ENCODE measurements at regions not wholly inside any gene's neighbourhood (a gene's known extent, or its start where the extent isn't known, plus 50 kb on each side); places are given as distances from the start of the nearest gene placed in this dataset.

- no peaks in the 10 kb centered on the region for H3K9me3 ChIP-seq (ENCODE audit: low read length)
- no peaks in the 10 kb centered on the region for H3K36me3 ChIP-seq (ENCODE audit: insufficient read depth, low read length)
- no peak overlapping the region for H3K4me3 ChIP-seq (ENCODE audit: low read length)
- H2AFZ ChIP-seq (ENCODE audit: low read depth, low read length), result no peak overlapping the region
- H3K27me3 ChIP-seq (ENCODE audit: insufficient read depth, low read length), result no peaks in the 10 kb centered on the region
- peaks cover 23% of the 10 kb centered on the region for H3K4me1 ChIP-seq (ENCODE audit: insufficient read depth, low read length)
Observed at GRCh38 chr16:51759329-51759728, 608.3 kb upstream of the SALL1 start.

GRCh38 chr16:51757921-51758479 lies 606.9 kb upstream of the SALL1 start:
- Histone ChIP-seq H3K4me3 (ENCODE audit: low read length) (no peak overlapping the region), H3K9me3 (ENCODE audit: low read length) (no peaks in the 10 kb centered on the region), H3K27me3 (ENCODE audit: insufficient read depth, low read length) (no peaks in the 10 kb centered on the region), H3K36me3 (ENCODE audit: insufficient read depth, low read length) (no peaks in the 10 kb centered on the region), H3K4me1 (ENCODE audit: insufficient read depth, low read length) (peaks cover 23% of the 10 kb centered on the region), H2AFZ (ENCODE audit: low read depth, low read length) (no peak overlapping the region)

- no peaks in the 10 kb centered on the region for H3K27me3 ChIP-seq (ENCODE audit: insufficient read depth, low read length)
- H3K9me3 ChIP-seq (ENCODE audit: low read length), result no peaks in the 10 kb centered on the region
- no peak overlapping the region for H2AFZ ChIP-seq (ENCODE audit: low read depth, low read length)
- no peaks in the 10 kb centered on the region for H3K36me3 ChIP-seq (ENCODE audit: insufficient read depth, low read length)
- H3K4me3 ChIP-seq (ENCODE audit: low read length), result no peak overlapping the region
- H3K4me1 ChIP-seq (ENCODE audit: insufficient read depth, low read length), result peaks cover 19% of the 10 kb centered on the region
Observed at GRCh38 chr16:51757505-51757904, 606.4 kb upstream of the SALL1 start.

GRCh38 chr16:51757124-51757470 lies 606.0 kb upstream of the SALL1 start:
- Histone ChIP-seq H3K36me3 (ENCODE audit: insufficient read depth, low read length) (no peaks in the 10 kb centered on the region), H3K27me3 (ENCODE audit: insufficient read depth, low read length) (no peaks in the 10 kb centered on the region), H3K4me1 (ENCODE audit: insufficient read depth, low read length) (peaks cover 16% of the 10 kb centered on the region), H3K9me3 (ENCODE audit: low read length) (no peaks in the 10 kb centered on the region), H3K4me3 (ENCODE audit: low read length) (no peak overlapping the region), H2AFZ (ENCODE audit: low read depth, low read length) (no peak overlapping the region)

- Histone ChIP-seq H3K4me3 (ENCODE audit: low read length) (no peak overlapping the region), H3K36me3 (ENCODE audit: insufficient read depth, low read length) (no peaks in the 10 kb centered on the region), H3K27me3 (ENCODE audit: insufficient read depth, low read length) (no peaks in the 10 kb centered on the region), H2AFZ (ENCODE audit: low read depth, low read length) (no peak overlapping the region), H3K4me1 (ENCODE audit: insufficient read depth, low read length) (peaks cover 16% of the 10 kb centered on the region), H3K9me3 (ENCODE audit: low read length) (no peaks in the 10 kb centered on the region)
Observed at GRCh38 chr16:51756447-51757123, 605.5 kb upstream of the SALL1 start.

GRCh38 chr16:51755577-51756355 lies 604.7 kb upstream of the SALL1 start:
- no peaks in the 10 kb centered on the region for H3K9me3 ChIP-seq (ENCODE audit: low read length)
- peaks cover 19% of the 10 kb centered on the region for H3K4me1 ChIP-seq (ENCODE audit: insufficient read depth, low read length)
- H3K4me3 ChIP-seq (ENCODE audit: low read length), result no peak overlapping the region
- H3K36me3 ChIP-seq (ENCODE audit: insufficient read depth, low read length), result no peaks in the 10 kb centered on the region
- no peaks in the 10 kb centered on the region for H3K27me3 ChIP-seq (ENCODE audit: insufficient read depth, low read length)
- no peak overlapping the region for H2AFZ ChIP-seq (ENCODE audit: low read depth, low read length)

- H3K4me1 ChIP-seq (ENCODE audit: insufficient read depth, low read length), result peaks cover 16% of the 10 kb centered on the region
Observed at GRCh38 chr16:51755039-51755501, 604.0 kb upstream of the SALL1 start.

GRCh38 chr16:51753467-51754127 lies 602.5 kb upstream of the SALL1 start:
- Histone ChIP-seq H3K36me3 (ENCODE audit: insufficient read depth, low read length) (no peaks in the 10 kb centered on the region), H3K27me3 (ENCODE audit: insufficient read depth, low read length) (no peaks in the 10 kb centered on the region), H2AFZ (ENCODE audit: low read depth, low read length) (peak overlapping the region; percentile 49), H3K4me3 (ENCODE audit: low read length) (no peak overlapping the region), H3K9me3 (ENCODE audit: low read length) (no peaks in the 10 kb centered on the region), H3K4me1 (ENCODE audit: insufficient read depth, low read length) (peaks cover 10% of the 10 kb centered on the region)

More at GRCh38 chr16:51755039-51755501, 604.0 kb upstream of the SALL1 start:
- Histone ChIP-seq H3K27me3 (ENCODE audit: insufficient read depth, low read length) (no peaks in the 10 kb centered on the region), H3K9me3 (ENCODE audit: low read length) (no peaks in the 10 kb centered on the region), H3K36me3 (ENCODE audit: insufficient read depth, low read length) (no peaks in the 10 kb centered on the region), H3K4me3 (ENCODE audit: low read length) (no peak overlapping the region), H2AFZ (ENCODE audit: low read depth, low read length) (no peak overlapping the region)

GRCh38 chr16:51752438-51752995 lies 601.4 kb upstream of the SALL1 start:
- Histone ChIP-seq H3K4me3 (ENCODE audit: low read length) (no peak overlapping the region), H3K4me1 (ENCODE audit: insufficient read depth, low read length) (peaks cover 10% of the 10 kb centered on the region), H2AFZ (ENCODE audit: low read depth, low read length) (no peak overlapping the region), H3K36me3 (ENCODE audit: insufficient read depth, low read length) (no peaks in the 10 kb centered on the region), H3K9me3 (ENCODE audit: low read length) (no peaks in the 10 kb centered on the region), H3K27me3 (ENCODE audit: insufficient read depth, low read length) (no peaks in the 10 kb centered on the region)

- Histone ChIP-seq H2AFZ (ENCODE audit: low read depth, low read length) (no peak overlapping the region), H3K4me1 (ENCODE audit: insufficient read depth, low read length) (peaks cover 3% of the 10 kb centered on the region), H3K9me3 (ENCODE audit: low read length) (no peaks in the 10 kb centered on the region), H3K4me3 (ENCODE audit: low read length) (no peak overlapping the region), H3K27me3 (ENCODE audit: insufficient read depth, low read length) (no peaks in the 10 kb centered on the region), H3K36me3 (ENCODE audit: insufficient read depth, low read length) (no peaks in the 10 kb centered on the region)
Observed at GRCh38 chr16:51747329-51747728, 596.3 kb upstream of the SALL1 start.

- H3K4me3 ChIP-seq (ENCODE audit: low read length), result no peak overlapping the region
- H2AFZ ChIP-seq (ENCODE audit: low read depth, low read length), result no peak overlapping the region
- no peaks in the 10 kb centered on the region for H3K4me1 ChIP-seq (ENCODE audit: insufficient read depth, low read length)
- no peaks in the 10 kb centered on the region for H3K36me3 ChIP-seq (ENCODE audit: insufficient read depth, low read length)
- no peaks in the 10 kb centered on the region for H3K9me3 ChIP-seq (ENCODE audit: low read length)
- H3K27me3 ChIP-seq (ENCODE audit: insufficient read depth, low read length), result no peaks in the 10 kb centered on the region
Observed at GRCh38 chr16:51734220-51734619, 583.1 kb upstream of the SALL1 start.

- no peak overlapping the region for H2AFZ ChIP-seq (ENCODE audit: low read depth, low read length)
- H3K4me1 ChIP-seq (ENCODE audit: insufficient read depth, low read length), result no peaks in the 10 kb centered on the region
- no peaks in the 10 kb centered on the region for H3K36me3 ChIP-seq (ENCODE audit: insufficient read depth, low read length)
- H3K4me3 ChIP-seq (ENCODE audit: low read length), result no peak overlapping the region
- no peaks in the 10 kb centered on the region for H3K27me3 ChIP-seq (ENCODE audit: insufficient read depth, low read length)
- H3K9me3 ChIP-seq (ENCODE audit: low read length), result no peaks in the 10 kb centered on the region
Observed at GRCh38 chr16:51733181-51733580, 582.1 kb upstream of the SALL1 start.

- no peaks in the 10 kb centered on the region for H3K27me3 ChIP-seq (ENCODE audit: insufficient read depth, low read length)
Observed at GRCh38 chr16:51731160-51731559, 580.1 kb upstream of the SALL1 start.

More at GRCh38 chr16:51731160-51731559, 580.1 kb upstream of the SALL1 start:
- Histone ChIP-seq H3K36me3 (ENCODE audit: insufficient read depth, low read length) (no peaks in the 10 kb centered on the region), H3K9me3 (ENCODE audit: low read length) (no peaks in the 10 kb centered on the region), H3K4me3 (ENCODE audit: low read length) (no peak overlapping the region), H3K4me1 (ENCODE audit: insufficient read depth, low read length) (no peaks in the 10 kb centered on the region), H2AFZ (ENCODE audit: low read depth, low read length) (no peak overlapping the region)

Data from neuron (in vitro differentiated cells).